ENCODE measurements at regions not wholly inside any gene's neighbourhood (a gene's known extent, or its start where the extent isn't known, plus 50 kb on each side); places are given as distances from the start of the nearest gene placed in this dataset.

DNA sequence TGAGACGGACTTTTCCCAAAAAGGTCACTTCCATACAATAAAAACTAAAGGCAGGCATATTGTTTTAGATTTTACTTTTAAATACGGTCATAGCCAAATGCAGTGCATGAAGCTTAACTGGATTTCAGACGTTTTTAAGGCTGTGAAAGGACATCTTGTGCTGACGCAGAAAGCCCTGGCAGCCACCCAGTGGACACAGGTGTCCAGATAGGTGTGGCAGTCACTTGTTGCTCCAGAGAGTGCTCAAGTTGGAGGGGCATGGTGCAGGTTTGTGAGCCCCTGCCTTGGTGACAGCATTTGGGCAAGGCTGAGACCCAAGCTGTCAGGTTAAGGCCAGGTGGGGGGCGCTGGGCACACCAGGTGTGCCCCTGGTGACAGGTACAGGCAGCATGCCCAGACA lies 135.8 kb upstream of the TBL1X start:
- no peak overlapping the region for H3K27ac ChIP-seq
- TF ChIP-seq POLR2A (IDR thresholded peaks at IDR 0.05), result no peak
- TF ChIP-seq EP300 (IDR thresholded peaks at IDR 0.05), result no peak
- TF ChIP-seq, protein P1, sequence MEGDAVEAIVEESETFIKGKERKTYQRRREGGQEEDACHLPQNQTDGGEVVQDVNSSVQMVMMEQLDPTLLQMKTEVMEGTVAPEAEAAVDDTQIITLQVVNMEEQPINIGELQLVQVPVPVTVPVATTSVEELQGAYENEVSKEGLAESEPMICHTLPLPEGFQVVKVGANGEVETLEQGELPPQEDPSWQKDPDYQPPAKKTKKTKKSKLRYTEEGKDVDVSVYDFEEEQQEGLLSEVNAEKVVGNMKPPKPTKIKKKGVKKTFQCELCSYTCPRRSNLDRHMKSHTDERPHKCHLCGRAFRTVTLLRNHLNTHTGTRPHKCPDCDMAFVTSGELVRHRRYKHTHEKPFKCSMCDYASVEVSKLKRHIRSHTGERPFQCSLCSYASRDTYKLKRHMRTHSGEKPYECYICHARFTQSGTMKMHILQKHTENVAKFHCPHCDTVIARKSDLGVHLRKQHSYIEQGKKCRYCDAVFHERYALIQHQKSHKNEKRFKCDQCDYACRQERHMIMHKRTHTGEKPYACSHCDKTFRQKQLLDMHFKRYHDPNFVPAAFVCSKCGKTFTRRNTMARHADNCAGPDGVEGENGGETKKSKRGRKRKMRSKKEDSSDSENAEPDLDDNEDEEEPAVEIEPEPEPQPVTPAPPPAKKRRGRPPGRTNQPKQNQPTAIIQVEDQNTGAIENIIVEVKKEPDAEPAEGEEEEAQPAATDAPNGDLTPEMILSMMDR (IDR thresholded peaks at IDR 0.05), result no peak
- peaks cover 0 to 8% of the 10 kb centered on the region in 2 donors for H3K27me3 ChIP-seq
- H3K4me3 ChIP-seq, result no peak overlapping the region
- DNase-seq (ENCODE audit: low spot score in 2 of 2), result no peak
- WGBS, 2 donors, result 71 to 88% methylated on average over 4 to 5 of the region's 5 CpGs
- H3K4me1 ChIP-seq, result no peaks in the 10 kb centered on the region
- H3K9me3 ChIP-seq, result no peaks in the 10 kb centered on the region
- no peaks in the 10 kb centered on the region for H3K36me3 ChIP-seq

DNA sequence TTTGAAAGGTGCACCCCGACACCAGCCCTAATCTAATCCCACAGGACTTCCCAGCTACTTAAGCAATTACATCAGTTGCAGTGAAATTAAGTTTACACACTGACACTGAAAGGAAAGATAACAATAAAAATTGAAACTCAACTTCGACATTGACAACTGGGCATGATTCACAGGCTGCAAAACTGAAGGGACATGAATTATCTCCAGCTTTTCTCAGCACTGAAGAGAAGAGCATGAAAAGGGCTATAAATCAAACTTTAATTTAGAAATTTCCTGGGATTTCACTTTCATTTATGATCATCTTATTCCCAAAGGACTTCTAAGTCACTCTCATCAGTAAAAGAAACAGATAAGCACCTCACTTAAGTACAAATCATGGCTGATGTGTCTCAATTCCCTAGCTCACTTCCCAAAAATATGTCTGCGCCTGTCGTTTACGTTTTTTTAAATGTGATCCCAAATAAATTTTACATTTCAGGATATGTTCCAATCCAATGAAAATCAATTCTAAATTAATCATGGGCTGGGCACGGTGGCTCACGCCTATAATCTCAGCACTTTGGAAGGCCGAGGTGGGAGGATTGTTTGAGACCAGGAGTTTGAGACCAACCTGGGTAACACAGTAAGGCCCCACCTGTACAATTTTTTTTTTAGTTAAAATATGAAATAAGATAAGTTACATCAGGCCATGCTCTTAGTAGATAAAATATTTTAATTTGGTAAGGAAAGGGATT lies 134.4 kb upstream of the TBL1X start:
- Histone ChIP-seq H3K27ac (no peak overlapping the region), H3K4me1 (no peaks in the 10 kb centered on the region), H3K36me3 (no peaks in the 10 kb centered on the region), H3K27me3 (peaks cover 0 to 8% of the 10 kb centered on the region in 2 donors), H3K9me3 (no peaks in the 10 kb centered on the region), H3K4me3 (no peak overlapping the region)
- no peak for DNase-seq (ENCODE audit: low spot score in 2 of 2)
- WGBS, 2 donors, result 79 to 81% methylated on average over 8 of the region's 8 CpGs
- TF ChIP-seq EP300 (IDR thresholded peaks at IDR 0.05) (no peak), POLR2A (IDR thresholded peaks at IDR 0.05) (no peak)
- TF ChIP-seq, protein P1 (IDR thresholded peaks at IDR 0.05), result no peak

DNA sequence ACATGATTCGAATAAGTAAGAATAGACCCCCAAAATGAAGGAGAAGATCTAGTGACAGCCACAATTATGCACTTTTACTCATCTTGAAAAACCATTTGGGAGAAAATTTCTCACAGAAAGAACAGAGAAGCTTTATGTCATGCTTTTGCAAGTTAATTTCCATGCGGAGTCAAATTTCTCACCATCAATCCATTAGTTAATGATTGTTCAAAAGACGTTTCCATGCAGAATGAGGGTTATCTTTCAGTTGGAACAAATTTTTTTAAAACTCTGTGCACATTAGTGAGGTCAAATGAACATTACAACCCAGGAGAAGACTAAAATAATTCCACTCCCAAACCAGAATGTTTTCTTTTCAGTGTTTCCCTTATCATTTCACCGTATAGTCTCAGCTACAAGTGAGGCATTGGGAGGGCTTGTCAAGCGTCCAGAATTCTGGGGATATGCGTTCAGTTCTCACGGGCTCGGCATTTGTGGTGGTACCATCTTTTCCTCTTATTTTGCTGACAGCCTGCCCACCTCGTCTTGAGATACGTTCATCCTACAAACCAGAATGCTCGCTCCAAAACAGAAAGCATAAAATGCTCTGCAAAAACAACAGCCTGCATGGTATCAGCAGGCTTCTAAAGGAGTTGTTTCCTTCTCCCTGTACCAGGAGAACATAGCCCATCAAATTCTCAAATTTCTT lies 130.8 kb upstream of the TBL1X start:
- Histone ChIP-seq H3K4me3 (no peak overlapping the region), H3K36me3 (no peaks in the 10 kb centered on the region), H3K9me3 (no peaks in the 10 kb centered on the region), H3K27me3 (no peaks in the 10 kb centered on the region), H3K27ac (no peak overlapping the region), H3K4me1 (peaks cover 0 to 6% (median 0%) of the 10 kb centered on the region in 4 donors)
- WGBS, 2 donors, result 33 to 48% methylated on average over 11 of the region's 11 CpGs
- DNase-seq (ENCODE audit: low spot score in 2 of 2), result no peak
- no peak for TF ChIP-seq POLR2A (IDR thresholded peaks at IDR 0.05)
- TF ChIP-seq EP300 (IDR thresholded peaks at IDR 0.05), result no peak
- TF ChIP-seq, protein P1 (IDR thresholded peaks at IDR 0.05), result no peak

DNA sequence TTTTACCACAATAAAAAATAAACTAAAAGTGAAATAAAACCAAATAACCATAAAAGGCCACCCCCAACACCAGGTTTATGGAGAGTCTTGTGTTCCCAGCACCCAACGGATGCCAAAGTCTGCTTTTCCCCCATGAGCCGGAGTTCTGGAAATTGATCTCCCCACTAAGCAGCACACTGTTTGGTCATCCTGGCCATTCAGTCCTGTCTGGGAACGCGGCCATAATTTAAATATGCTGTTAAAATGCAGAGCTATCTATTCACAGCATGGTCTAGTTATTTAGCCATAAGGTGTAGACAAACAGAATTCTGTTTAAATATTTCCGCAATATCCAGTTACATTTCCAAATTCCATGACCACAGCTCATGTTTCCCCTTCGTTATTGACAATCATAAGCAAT lies 129.6 kb upstream of the TBL1X start:
- WGBS, 2 donors, result 82 to 97% methylated on average over 6 of the region's 6 CpGs
- Histone ChIP-seq H3K27ac (no peak overlapping the region), H3K4me3 (no peak overlapping the region), H3K4me1 (peaks cover 0 to 13% (median 5%) of the 10 kb centered on the region in 4 donors), H3K9me3 (no peaks in the 10 kb centered on the region), H3K27me3 (no peaks in the 10 kb centered on the region), H3K36me3 (no peaks in the 10 kb centered on the region)
- DNase-seq (ENCODE audit: low spot score in 2 of 2), result no peak
- TF ChIP-seq EP300 (IDR thresholded peaks at IDR 0.05), result no peak
- no peak for TF ChIP-seq POLR2A (IDR thresholded peaks at IDR 0.05)
- TF ChIP-seq, protein P1 (IDR thresholded peaks at IDR 0.05), result no peak

DNA sequence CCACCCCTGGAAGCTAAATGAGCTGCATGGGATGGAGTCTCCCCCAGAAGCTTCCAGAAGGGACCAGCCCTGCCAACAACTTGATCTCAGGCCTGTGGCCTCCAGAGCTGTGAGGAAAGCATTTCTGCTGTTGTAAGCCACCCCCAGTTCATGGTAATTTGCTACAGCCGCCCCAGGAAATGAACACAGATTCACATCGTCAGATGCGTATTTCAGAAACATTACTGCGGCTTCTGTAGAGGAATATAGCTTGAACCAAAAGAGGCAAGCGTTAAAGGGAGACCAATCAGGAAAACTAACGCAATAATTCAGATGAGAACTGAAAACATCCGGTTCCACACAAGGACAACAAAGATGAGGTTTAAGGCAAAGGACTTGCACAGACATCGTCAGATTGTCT lies 128.4 kb upstream of the TBL1X start:
- no peak for DNase-seq (ENCODE audit: low spot score in 2 of 2)
- TF ChIP-seq, protein P1 (IDR thresholded peaks at IDR 0.05), result no peak
- TF ChIP-seq EP300 (IDR thresholded peaks at IDR 0.05) (no peak), POLR2A (IDR thresholded peaks at IDR 0.05) (no peak)
- 48 to 69% methylated on average over 8 of the region's 8 CpGs for WGBS, 2 donors
- H3K4me1 ChIP-seq, result peaks cover 0 to 25% (median 11%) of the 10 kb centered on the region in 4 donors
- no peaks in the 10 kb centered on the region for H3K36me3 ChIP-seq
- no peak overlapping the region for H3K27ac ChIP-seq
- no peaks in the 10 kb centered on the region for H3K27me3 ChIP-seq
- H3K4me3 ChIP-seq, result no peak overlapping the region
- H3K9me3 ChIP-seq, result no peaks in the 10 kb centered on the region
